GM19397 (cell line): ENCODE measurements at regions not wholly inside any gene's neighbourhood (a gene's known extent, or its start where the extent isn't known, plus 50 kb on each side); places are given as distances from the start of the nearest gene placed in this dataset.
"Not testable (repeated sequence)": the region's sequence is repeated elsewhere in the genome, so short reads cannot be mapped to it uniquely, and the experiment has no call there.

Experiments used
- ATAC-seq: cut with Tn5 transposase; IDR thresholded peaks from one replicate; pipeline ENCODE4 v1.9.1; 2021; ENCODE audit warnings: mild to moderate bottlenecking, moderate library complexity; ENCODE audit not compliant: unreplicated experiment

DNA sequence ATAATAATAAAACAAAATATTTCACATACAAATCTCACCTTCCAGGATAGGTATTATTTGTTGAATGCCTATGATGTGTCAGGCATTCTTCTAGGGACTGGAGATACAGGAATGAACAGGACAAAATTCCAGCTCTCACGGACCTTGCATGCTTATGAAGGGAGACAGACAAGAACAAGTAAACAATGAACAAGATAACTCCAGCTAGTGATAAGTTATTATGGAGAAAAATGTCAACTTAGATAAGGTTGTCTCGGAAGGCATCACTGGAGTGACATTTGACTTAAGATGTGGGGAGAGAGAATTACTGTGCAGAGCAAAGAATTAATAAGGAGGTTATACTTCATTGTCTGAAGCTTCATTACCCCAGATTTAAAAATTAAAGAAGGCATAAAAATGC is 836.7 kb downstream of the SOCS6 start:
- no peak for ATAC-seq

DNA sequence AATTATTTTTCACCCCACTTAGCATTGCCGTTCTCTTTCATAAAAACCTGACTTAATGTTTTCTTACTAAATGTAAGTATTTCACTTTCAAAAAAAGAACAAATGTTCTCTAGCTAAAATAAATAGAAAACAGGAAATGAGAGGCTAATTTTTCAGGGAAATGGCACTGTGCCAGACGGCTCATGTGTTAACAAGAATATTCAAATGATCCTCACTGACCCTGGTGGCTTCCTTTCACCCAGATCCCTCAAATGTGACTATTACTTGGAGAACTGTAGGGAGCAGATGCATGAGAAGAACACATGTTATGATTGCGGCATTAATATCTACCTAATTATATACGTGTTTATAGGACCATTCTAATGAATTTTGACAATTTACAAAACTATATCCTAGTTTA is 827.7 kb downstream of the SOCS6 start:
- ATAC-seq, result no peak

DNA sequence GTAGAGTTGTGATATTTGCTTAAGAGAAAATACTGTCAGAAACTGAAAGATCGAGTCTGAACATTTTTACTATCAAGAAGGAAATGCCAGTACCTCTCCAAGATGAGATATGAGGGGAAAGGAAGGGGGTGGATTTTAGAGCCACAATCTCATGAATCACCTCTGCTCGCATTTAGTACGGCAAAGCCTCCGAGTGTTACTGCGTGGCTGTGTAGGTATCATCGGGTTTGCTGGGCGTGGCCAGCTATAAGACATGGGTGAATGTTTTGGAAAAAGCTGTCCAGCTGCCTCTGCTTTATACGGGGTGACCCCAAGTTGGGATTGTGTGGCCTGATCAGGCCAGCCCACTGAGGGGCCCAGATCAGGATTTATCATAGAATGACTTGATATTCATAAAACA is 826.4 kb downstream of the SOCS6 start:
- no peak for ATAC-seq

DNA sequence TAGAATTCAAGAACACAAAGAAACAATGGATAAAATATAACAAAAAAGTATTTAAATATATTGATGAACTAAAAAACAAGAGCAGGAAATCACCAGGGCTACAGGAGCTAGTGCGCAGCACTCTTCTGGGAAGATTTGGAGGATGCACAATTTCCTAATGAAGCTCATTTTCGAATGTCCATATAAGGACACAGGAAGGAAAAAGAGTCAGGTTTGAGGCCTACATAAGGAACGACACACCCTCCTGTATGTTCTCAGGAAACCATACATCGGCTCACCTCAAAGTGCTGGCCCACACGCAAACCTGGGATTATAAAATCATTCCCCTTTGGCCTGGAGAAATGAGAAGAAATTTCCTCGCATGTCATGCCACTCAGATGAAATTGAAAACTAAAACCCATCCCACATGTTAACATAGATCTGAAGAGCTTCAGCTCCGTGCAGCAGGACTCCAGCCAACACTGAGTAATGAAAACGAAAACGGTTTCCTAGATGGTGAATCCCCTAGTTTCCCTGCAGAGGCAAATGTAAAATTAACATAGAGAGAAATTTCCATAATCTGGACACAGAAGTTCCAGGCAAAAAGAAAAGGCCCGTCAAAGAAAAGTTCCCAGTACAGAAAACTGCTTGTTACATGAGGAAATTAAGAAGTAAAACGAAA is 825.8 kb downstream of the SOCS6 start:
- ATAC-seq, result no peak

DNA sequence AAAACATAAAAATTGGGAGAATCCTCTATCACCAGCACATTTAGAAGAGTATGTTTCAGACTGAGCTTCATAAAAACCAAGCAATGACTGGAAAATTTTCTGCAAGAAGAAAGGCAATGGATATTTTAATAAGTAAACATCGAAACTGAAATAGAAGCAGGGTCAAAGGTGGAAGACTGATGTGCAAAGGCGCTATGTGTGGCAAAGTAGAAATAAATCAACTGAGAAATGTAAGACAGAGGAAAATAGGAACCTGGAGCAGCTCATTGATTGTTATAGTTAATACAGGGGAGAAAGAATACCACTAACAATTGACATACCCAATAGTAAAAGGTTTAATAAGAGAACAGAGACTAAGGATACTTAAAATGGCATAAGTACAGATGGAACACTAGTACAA is 818.4 kb downstream of the SOCS6 start:
- ATAC-seq, result no peak

DNA sequence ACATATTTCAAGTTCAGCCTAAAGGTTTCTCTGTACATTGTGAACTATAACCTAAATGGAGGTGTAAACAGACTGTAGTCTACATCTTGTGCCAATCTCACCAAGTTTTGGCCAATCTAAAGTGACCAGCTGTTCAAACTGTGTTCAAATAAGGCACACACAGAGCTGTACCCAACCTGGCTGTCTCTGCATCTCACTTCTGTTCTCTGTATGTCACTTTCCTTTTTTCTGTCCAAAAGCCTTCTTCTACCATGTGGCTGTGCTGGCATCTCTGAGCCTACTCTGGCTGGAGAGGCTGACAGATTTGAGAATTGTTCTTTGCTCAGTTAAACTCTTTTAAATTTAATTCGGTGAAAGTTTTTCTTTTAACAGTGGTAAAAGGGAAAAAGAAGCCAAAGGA is 817.9 kb downstream of the SOCS6 start:
- no peak for ATAC-seq

DNA sequence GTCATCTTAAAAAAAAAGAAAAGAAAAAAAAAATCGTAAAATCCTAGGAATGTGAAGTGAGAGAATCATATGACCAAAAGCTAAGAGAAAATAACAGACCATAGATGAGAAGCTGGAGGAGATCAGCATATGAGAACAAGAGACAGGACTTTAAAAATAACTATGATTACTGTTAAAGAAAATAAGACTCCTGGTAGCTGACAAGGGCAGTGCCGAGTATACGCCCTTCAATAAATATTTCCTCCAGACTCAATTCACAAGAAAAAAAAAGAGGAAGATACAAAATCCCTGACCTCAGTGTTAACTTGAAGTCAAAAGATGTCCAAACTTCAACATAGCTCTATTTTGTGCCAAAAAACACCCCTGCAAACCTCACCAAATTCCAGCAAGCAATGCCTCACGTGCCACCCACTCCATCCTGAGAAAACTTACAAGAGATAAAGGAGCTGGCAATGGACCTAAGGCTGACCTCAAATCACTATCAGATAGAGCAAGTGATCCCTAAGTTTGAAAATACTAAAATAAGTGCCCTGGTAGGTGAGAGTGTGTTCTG is 817.2 kb downstream of the SOCS6 start:
- no peak for ATAC-seq

DNA sequence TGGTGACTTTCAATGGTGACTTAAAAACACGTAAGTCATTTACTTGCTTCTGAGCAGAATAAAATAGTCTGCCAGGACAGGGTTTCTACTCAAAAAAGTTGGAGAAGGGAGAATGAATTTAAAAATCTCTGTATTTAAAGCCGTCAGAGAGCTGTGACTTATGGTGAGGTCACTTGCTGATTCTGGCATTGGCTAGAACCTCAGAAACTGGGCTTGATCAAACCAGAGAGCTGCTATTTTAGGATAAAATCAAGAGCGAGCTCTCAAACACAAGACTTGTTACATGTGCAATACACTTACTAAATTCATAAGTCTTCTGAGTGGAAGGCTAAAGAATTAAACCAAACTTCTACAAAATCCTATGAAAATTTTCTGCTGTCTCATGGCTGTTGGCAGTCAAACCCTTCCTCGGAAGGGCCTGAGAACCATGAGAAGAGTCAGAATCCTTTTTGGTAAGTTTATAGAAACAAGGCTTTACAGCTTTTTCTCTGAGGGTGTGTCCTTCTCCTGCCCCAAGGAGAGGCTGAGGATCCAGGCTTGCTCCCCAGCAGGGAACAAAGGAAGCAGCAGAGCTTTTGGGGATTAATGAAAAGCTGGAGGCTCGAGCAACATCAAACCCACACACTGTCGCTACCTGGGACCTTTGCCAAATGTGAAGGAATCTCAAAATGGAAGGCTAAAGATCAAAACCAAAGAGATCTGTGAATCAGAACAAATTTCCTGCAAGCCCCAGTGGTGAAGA is 816.4 kb downstream of the SOCS6 start:
- no peak for ATAC-seq

DNA sequence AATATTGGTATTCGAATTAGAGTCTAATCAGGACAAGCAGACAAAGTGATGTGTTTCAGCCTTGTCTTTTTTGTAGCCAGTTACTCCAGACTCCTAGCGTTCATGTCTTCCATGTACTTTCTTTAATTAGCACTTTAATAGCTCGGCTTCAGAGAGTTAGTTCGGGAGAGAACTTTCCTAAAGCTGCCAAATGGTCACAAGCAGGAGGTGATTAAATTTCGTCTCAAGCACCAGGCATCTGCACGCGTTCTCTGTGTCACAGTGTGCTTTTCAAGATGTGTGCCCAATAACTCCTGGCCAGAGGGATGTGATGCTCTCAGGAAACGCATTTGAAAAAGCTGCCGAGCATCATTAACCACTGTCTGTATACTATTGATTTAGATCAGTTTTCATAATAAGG is 790.8 kb downstream of the SOCS6 start:
- no peak for ATAC-seq

DNA sequence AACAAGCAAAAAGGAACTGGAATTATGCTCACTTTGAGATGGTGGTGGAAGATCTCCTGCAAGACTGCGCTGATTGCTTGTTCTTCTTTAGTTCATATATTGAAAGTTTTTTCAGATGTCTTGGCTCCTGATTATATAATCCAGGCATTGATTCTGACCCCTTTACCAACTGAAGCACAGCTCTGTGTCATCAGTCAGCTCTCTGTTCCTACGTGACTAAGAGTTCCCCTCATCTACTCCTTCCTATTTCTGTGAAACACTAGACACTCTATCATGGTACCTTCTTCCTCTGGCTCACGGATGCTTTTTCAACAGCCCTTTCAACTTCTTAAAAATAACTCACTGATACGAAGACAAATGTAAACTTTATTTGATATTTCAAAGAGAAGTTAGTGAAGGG is 788.6 kb downstream of the SOCS6 start:
- no peak for ATAC-seq

DNA sequence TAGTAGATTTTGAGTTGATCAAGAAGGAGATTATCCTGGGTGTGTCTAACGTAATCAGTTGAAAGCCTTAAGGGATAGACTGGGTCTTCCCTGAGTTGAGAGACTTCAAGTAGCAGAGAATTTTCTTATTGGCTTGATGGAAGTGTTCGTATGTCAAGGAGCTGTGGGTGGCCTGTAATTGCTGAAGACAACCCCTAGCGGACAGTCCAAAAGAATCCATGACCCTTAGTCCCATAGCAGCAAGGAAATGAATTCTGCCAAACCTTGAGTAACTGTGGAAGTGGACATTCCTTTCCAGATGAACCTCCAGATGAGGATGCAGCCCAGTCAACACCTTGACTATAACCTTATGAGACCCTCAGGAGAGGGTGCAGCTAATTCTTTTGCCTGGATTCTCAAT is 786.3 kb downstream of the SOCS6 start:
- ATAC-seq, result no peak

DNA sequence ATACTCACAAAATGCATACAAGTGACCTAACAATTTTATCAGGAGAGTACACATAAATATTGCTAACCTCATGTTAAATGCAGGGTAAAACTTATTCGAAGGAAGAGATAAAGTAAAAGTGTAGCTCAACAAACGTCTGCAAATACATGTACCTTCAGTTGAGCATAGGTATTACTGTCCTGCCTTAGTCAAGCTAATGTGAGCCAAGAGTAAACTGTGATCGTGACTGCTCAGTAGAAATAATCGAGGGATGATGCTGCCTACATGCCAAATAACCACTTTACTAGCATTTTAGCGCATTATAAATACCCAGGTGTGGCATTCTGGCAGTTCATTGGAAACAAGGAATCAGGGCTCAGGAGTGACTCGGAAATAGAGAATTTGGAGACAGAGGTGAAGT is 779.5 kb downstream of the SOCS6 start:
- no peak for ATAC-seq

DNA sequence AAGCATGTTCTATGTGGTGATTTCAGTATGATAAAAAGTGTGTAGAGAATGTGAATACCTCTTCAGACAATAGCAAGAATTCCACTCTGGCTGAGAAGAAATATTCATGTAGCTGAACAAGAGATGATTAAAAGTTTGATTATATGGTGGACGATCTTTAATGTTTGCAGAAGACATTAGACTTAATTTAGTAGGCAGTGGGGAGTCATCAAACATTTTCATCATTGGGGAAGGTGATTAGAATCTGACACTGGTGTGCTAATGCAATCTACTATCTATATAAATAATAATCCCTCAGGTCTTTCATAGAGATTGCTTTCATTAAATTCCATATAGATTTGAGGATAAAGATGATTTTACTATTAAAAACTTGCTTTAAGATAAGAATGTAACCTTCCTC is 761.0 kb downstream of the SOCS6 start:
- no peak for ATAC-seq

DNA sequence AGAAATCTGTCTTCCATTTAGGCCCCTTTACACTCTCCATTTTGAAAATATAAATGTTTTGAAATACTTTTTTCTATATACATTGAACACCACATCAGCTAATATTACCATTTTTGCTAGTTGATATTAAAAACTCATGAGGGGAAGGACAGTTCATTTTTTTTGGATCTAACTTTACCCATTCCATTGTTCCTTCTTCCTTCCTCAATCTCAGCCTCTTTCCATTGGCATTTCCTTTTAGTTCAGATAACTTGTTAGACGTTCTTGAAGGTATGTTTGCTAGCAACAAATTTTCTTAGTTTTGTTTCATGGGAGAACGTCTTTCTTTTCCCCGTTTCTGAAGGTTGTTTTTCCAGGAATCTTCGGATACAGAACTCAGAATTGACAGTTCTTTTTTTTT is 759.0 kb downstream of the SOCS6 start:
- ATAC-seq, result no peak

DNA sequence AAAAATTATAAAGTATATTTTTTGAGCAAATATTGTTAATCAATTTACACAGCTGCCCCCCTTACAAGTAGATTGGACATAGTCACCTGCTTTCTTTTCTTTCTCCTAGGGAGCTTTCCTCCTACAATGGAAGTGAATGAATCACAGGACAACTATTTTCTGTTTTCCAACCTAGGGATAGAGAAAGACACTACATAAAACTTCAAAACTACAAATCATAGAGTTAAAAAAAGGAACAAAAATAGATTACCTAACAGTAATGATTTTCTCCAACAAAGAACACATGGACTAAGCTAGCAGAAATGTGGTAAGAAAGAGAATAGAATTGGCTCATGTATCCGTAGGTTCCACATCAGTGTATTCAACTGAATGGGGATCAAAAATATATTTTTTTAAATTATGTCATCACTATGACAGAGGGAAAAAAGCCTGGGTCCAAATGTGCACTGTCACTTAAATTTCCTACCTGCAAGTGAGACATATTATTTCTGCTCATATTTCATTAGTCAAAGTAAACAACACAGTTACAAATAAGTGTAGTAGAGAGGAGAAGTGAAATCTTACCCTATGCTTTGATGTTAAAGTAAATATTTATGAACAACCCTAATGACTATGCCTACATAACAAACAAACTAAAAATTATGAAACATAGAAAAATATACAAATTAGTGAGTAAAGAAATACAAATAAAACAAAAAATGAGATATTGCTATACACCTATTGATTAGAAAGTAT is 756.7 kb downstream of the SOCS6 start:
- no peak for ATAC-seq

DNA sequence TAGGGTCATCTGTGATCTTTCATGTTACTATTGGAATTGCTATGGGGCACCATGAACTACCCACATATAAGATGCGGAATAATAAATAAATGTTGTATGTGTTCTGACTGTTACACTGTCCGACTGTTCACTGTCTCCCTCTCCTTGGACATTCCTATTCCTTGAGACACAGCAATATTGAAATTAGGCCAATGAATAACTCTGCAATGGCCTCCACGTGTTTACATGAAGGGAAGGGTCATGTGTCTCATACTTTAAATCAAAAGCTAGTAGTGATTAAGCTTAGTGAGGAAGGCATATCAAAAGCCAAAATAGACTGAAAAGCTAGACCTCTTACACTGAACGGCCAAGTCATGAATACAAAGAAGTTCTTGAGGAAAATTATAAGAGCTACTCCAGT is 751.3 kb downstream of the SOCS6 start:
- no peak for ATAC-seq

DNA sequence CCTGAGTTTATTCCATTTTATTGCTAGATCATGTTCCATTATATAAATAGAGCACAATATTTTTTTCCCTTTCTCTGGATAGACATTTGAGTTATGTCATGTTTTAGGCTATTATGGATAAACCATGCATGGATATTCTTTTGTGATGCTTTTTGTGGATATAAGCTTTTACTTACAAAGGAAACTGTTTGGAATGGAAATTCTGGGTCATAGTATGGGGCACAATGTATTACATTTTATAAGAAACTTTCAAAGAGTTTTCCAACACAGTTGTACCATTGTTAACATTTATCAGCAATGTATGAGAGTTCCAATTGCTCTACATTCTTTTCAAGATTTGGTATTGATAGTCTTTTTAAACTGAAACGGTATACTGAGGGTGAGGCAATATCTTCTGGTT is 749.4 kb downstream of the SOCS6 start:
- no peak for ATAC-seq

DNA sequence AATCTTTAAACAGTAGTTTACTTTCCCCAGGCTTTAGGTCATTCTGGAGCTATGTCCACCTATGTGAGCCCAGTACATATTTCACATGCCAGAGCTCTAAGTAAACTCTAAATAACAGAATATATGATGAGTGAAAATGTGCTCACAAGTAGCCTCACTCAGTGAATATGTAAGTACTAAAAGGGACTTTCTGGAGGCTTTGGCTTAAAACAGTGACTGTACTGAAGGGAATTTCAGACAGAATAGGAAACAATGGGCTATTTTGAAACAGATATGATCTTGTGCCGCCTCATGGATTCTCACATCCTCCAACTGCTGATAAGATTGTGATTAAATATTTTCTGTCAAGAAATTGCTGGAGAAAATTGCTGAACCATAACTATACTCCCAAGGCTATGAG is 747.9 kb downstream of the SOCS6 start:
- ATAC-seq, result no peak

DNA sequence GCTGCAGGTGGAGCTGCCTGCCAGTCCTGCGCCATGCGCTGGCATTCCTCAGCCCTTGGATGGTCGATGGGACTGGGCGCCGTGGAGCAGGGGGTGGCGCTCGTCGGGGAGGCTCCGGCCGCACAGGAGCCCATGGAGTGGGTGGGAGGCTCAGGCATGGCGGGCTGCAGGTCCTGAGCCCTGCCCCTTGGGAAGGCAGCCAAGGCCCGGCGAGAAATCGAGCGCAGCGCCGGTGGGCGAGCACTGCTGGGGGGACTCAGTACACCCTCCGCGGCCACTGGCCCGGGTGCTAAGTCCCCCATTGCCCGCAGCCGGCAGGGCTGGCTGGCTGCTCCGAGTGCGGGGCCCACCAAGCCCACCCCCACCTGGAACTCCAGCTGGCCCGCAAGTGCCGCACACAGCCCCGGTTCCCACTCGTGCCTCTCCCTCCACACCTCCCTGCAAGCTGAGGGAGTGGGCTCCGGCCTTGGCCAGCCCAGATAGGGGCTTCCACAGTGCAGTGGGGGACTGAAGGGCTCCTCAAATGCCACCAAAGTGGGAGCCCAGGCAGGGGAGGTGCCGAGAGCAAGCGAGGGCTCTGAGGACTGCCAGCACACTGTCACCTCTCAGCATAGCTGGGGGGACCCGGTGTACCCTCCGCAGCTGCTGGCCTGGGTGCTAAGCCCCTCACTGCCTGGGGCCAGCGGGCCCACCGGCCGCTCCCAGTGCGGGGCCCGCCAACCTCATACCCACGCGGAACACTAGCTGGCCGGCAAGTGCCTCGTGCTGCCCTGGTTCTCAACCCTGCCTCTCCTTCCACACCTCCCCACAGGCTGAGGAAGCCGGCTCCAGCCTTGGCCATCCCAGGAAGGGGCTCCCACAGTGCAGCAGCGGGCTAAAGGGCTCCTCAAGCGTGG is 742.7 kb downstream of the SOCS6 start:
- not testable (repeated sequence) for ATAC-seq

DNA sequence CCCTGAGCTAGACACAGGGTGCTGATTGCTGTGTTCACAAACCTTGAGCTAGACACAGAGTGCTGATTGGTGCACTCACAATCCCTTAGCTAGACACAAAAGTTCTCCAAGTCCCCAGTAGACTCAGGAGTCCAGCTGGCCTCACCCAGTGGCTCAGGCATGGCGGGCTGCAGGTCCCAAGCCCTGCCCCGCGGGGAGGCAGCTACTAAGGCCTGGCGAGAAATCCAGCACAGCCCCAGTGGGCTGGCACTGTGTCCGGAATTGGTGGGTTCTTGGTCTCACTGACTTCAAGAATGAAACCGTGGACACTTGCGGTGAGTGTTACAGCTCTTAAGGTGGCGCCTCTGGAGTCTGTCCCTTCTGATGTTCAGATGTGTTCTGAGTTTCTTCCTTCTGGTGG is 741.2 kb downstream of the SOCS6 start:
- not testable (repeated sequence) for ATAC-seq

DNA sequence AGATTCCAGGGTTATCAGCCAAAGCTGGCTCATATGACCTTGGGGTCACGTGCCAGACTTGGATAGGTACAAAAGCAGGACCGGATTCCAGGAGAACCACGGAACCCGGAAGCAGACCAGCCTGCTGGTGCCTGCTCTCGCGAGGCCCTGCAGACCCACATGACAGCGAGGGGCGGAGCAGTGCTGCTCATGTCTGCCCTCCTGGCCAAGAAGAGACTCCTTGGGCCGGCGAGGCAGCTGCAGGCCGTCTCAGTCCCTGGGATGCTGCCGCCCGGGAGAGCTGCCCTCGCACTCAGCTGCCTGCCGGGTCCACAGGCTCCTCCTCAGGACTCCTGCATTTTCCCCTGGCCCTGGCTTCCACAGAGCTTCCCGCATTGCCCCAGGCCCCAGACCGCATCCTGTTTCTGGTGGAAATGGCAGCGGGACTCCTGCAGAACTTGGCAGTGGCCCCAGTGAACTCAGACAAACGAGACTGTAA is 739.5 kb downstream of the SOCS6 start:
- ATAC-seq, result no peak
